Brain microvascular endothelial cell (primary cell): ENCODE measurements at regions not wholly inside any gene's neighbourhood (a gene's known extent, or its start where the extent isn't known, plus 50 kb on each side); places are given as distances from the start of the nearest gene placed in this dataset.

Experiments
- DNase-seq: peaks from one replicate; pipeline ENCODE4 v3.0.0-alpha.2; 2020
- H3K27ac ChIP-seq: fragments of 250-450 bp; sonication (Bioruptor Pico); 2 replicates; pipeline ENCODE4 v1.5.1; 2020; ENCODE audit warnings: mild to moderate bottlenecking, moderate library complexity
- H3K27me3 ChIP-seq: fragments of 250-450 bp; sonication (Bioruptor Pico); replicated peaks from 2 replicates; pipeline ENCODE4 v1.5.1; 2020; ENCODE audit warnings: mild to moderate bottlenecking
- H3K36me3 ChIP-seq: fragments of 250-450 bp; sonication (Bioruptor Pico); replicated peaks from 2 replicates; pipeline ENCODE4 v1.5.1; 2020; ENCODE audit warnings: mild to moderate bottlenecking
- H3K4me3 ChIP-seq: 2 replicates; pipeline ENCODE4 v1.5.1; 2011; ENCODE audit warnings: low read depth, mild to moderate bottlenecking, control low read depth, low read length, moderate library complexity
- in situ Hi-C: cut with HindIII; loops from 2 replicates; pipeline ENCODE4 v1.10.0; 2017; ENCODE audit warnings: low sequenced_read_pairs, low pct_ligation_motif_present
- TF ChIP-seq, protein P1 (sequence below): IDR thresholded peaks from 2 replicates; pipeline ENCODE4 v1.5.1; 2011; ENCODE audit warnings: low read depth, mild to moderate bottlenecking, moderate library complexity, low read length, control low read depth, inconsistent platforms; ENCODE audit errors: missing control alignments

DNA sequence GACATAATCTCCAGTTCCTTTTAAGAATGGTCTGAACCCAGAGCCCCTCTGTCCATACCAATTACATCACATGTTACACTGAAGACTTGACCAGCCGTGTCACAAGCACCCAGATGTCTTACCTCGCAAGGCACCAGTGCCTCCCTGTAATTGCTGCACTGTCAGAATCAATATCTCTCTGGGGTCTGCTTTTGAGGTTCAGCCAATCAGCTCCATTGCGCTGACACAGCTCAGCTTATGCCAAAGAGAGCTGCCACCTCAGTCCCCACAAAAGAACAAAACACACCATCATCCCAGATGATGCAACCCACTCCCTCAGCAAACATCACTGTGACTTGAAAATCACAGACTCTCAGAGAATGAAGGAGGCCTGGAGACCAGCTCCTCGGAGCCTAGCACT is 82.5 kb upstream of the SORBS2 start:
- no peak for DNase-seq
- TF ChIP-seq, protein P1, sequence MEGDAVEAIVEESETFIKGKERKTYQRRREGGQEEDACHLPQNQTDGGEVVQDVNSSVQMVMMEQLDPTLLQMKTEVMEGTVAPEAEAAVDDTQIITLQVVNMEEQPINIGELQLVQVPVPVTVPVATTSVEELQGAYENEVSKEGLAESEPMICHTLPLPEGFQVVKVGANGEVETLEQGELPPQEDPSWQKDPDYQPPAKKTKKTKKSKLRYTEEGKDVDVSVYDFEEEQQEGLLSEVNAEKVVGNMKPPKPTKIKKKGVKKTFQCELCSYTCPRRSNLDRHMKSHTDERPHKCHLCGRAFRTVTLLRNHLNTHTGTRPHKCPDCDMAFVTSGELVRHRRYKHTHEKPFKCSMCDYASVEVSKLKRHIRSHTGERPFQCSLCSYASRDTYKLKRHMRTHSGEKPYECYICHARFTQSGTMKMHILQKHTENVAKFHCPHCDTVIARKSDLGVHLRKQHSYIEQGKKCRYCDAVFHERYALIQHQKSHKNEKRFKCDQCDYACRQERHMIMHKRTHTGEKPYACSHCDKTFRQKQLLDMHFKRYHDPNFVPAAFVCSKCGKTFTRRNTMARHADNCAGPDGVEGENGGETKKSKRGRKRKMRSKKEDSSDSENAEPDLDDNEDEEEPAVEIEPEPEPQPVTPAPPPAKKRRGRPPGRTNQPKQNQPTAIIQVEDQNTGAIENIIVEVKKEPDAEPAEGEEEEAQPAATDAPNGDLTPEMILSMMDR: no peak
- Histone ChIP-seq H3K27me3 (no peaks in the 10 kb centered on the region), H3K27ac (no peak overlapping the region), H3K4me3 (no peak overlapping the region), H3K36me3 (no peaks in the 10 kb centered on the region)
- in situ Hi-C loops: no loop called here

DNA sequence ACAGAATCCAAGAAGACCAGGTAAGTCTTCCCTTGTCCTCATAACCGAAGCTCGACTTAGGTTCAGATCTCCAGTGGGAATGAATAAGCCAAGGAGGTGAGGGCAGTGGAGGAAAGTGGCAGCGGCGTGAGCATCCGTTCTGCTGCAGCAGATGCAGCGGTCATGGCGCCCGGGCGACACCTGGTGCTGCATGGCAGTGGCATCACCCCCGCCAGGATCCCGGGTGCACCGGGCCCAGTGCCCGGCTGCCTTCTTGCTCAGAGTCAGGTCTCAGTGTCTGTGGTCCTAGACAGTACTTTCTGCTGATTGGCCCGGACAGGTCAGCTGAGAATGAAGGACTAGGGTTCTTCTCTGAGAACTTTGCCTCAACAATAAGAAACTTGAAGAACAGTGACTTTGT is 83.4 kb upstream of the SORBS2 start:
- no peaks in the 10 kb centered on the region for H3K36me3 ChIP-seq
- H3K4me3 ChIP-seq: no peak overlapping the region
- TF ChIP-seq, protein P1: no peak
- no peak overlapping the region for H3K27ac ChIP-seq
- no peaks in the 10 kb centered on the region for H3K27me3 ChIP-seq
- in situ Hi-C loops: no loop called here
- no peak for DNase-seq

DNA sequence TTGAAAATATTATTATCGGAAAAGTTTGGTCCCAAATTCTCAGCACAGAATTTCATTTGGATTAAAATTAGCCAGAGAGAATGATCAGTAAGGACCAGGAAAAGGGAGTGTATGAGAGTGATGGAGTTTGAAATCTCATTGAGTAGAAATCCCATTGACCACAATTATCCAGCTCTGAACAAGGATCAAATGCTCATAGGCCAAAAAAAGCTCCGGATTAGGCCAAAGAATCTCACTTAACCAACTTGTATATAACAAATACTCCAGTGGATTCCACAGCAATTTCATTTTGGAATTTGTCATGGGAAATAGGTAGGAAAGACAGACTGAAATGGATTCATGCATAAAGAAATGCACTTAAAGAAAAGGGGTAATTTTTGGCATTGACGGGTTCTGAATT is 83.9 kb upstream of the SORBS2 start:
- no peak for DNase-seq
- H3K36me3 ChIP-seq: no peaks in the 10 kb centered on the region
- H3K27me3 ChIP-seq: no peaks in the 10 kb centered on the region
- no peak overlapping the region for H3K27ac ChIP-seq
- in situ Hi-C loops: no loop called here
- TF ChIP-seq, protein P1: no peak
- H3K4me3 ChIP-seq: no peak overlapping the region

DNA sequence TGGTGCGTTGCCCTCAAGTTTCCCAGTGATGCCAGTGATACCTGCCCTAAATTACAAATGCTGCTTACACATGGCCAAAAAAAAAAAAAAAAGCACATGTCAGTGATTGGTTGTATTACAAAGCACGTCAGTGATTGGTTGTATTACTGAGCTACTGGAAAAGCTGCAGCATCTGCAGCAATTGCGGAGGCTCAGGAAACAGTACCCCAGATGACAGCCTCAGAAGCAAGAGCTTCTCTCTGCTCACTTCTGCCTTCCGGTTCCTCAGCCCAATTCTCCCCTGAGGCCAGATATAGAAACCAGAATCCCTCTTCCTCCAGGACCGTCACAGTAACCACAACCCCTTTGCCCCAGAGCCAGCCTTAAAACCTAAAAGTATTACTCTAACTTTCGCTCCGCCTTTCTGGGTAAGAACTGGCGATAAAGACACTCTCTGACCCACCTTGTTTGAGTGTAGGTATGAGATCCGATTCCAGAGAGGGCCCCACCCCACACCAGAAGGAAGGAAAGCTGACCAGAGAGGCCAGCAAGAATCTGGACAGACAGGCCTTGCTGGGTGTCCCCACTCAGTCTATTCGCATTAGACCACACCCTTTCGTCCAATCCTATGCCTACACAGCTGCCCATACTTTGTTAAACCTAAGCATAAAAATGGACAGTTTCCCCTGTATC is 85.0 kb upstream of the SORBS2 start:
- no peak overlapping the region for H3K27ac ChIP-seq
- TF ChIP-seq, protein P1: no peak
- no peak for DNase-seq
- no peaks in the 10 kb centered on the region for H3K36me3 ChIP-seq
- H3K27me3 ChIP-seq: no peaks in the 10 kb centered on the region
- no peak overlapping the region for H3K4me3 ChIP-seq
- in situ Hi-C loops: no loop called here

DNA sequence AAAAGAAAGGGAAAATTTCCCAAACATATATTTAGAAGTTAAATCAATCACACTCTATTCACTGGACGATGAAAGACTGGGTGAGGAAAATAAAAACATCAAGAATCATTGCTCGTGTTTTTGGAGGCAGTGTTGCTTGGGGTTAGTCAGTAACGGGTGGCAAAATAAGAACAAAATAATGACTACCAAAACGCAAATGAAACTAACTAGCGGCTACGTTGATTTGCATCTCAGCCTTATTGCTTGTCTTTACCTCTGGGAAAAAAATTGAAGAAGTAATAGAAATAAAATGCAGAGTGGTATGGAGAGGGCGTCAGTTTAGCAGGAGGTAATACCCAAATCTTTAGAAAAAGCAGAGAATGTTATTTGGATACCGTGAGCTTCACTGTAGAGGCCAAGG is 86.4 kb upstream of the SORBS2 start:
- in situ Hi-C loops: no loop called here
- H3K27me3 ChIP-seq: no peaks in the 10 kb centered on the region
- TF ChIP-seq, protein P1: no peak
- H3K36me3 ChIP-seq: no peaks in the 10 kb centered on the region
- no peak overlapping the region for H3K4me3 ChIP-seq
- H3K27ac ChIP-seq: no peak overlapping the region
- DNase-seq: no peak

DNA sequence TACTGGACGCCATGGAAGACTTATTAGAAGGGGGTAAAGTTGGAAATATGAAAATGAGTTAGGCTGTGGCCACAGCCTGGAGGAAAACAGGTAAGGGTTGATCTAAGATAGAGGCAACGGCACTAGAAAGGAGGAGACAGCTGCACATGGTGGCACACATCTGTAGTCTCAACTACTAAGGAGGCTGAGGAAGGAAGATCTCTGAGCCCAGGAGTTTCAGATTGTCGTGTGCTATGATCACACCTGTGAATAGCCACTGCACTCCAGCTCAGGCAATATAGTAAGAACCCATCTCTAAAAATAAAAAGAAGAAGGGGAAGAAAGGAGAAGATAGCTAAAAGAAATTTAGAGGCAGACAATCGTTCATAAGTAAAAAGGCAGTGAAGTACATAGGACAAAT is 87.8 kb upstream of the SORBS2 start:
- DNase-seq: no peak
- no peak overlapping the region for H3K27ac ChIP-seq
- H3K4me3 ChIP-seq: no peak overlapping the region
- TF ChIP-seq, protein P1: no peak
- in situ Hi-C loops: no loop called here
- H3K27me3 ChIP-seq: no peaks in the 10 kb centered on the region
- no peaks in the 10 kb centered on the region for H3K36me3 ChIP-seq
